ENCODE measurements at regions not wholly inside any gene's neighbourhood (a gene's known extent, or its start where the extent isn't known, plus 50 kb on each side); places are given as distances from the start of the nearest gene placed in this dataset.

DNA sequence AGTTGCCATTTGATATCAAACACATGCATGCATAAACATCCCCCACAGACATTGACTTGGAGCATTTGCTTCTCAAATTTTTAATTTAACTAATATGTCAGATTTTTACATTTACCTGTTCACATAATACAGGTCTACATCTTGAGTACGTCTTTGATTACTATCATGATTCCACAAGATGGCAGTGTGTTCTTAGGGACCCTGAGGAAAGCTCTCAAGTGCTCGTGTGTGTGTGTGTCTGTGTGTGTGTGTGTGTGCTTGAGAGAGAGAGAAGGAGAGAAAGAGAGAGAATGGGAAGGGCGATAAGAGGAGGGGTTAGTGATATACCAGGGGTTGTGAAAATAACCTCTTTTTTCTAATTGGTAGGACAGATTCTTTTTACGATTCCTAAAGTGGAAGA lies 167.1 kb upstream of the OR4E1 start (continued):
- TF ChIP-seq PBX3 (IDR thresholded peaks at IDR 0.05) (no peak), POLR2AphosphoS2 (conservative IDR thresholded peaks at IDR 0.05; ENCODE audit: low read length) (no peak), HOXB5 (CRISPR knock-in tag; IDR thresholded peaks at IDR 0.05) (no peak), NR3C1 (IDR thresholded peaks at IDR 0.05) (no peak), KDM1A (IDR thresholded peaks at IDR 0.05; ENCODE audit: low read depth) (no peak), RFX5 (IDR thresholded peaks at IDR 0.05) (no peak), BHLHE40 (IDR thresholded peaks at IDR 0.05; ENCODE audit: low read depth, low read length) (no peak)
- TF ChIP-seq, protein P1, sequence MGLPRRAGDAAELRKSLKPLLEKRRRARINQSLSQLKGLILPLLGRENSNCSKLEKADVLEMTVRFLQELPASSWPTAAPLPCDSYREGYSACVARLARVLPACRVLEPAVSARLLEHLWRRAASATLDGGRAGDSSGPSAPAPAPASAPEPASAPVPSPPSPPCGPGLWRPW (IDR thresholded peaks at IDR 0.05) = no peak

DNA sequence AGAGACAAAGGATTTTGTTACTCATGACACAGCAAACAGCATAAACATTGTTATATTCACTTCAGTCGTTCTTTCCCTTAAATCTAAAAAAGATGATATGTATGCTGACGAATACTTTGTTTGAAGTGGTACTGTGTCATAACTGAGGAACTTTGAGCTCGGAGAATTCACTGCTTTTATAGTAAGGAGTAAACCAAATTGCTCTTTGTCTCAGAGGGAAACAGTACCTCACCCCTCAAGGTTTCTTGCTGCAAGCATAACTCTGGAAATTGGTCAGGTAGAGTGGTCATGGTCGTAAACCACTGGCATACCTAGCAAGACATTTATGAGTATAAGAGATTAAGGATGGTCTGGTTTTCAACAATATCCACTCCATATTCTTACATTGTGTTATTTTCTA lies 160.2 kb upstream of the OR4E1 start:
- ATAC-seq = no peak
- no peak overlapping the region for H3K27ac ChIP-seq
- no peak for FAIRE-seq
- TF ChIP-seq HOXB5 (CRISPR knock-in tag; IDR thresholded peaks at IDR 0.05) (no peak), NPAS2 (CRISPR knock-in tag; IDR thresholded peaks at IDR 0.05; ENCODE audit: borderline replicate concordance) (no peak), CBX8 (IDR thresholded peaks at IDR 0.05) (0 out of 2 replicates have a peak, but pooled peaks have one; percentile 42), POLR2A (IDR thresholded peaks at IDR 0.05; ENCODE audit: low read length) (no peak), TP53 (CRISPR knock-in tag; IDR thresholded peaks at IDR 0.05) (no peak), FOXS1 (CRISPR knock-in tag; IDR thresholded peaks at IDR 0.05) (no peak), CHD4 (IDR thresholded peaks at IDR 0.05; ENCODE audit: borderline replicate concordance) (no peak)
- no peak overlapping the region for H3K4me3 ChIP-seq
- WGBS (ENCODE audit: missing lambda C conversion rate) = under 1% methylated on average over 4 of the region's 4 CpGs
- no peaks in the 10 kb centered on the region for H3K9me3 ChIP-seq
- H3K4me1 ChIP-seq = no peaks in the 10 kb centered on the region
- POLR2A ChIA-PET = no interaction called here
- H3K4me2 ChIP-seq = no peak overlapping the region
- no peak for DNase-seq (ENCODE audit: low read depth in 1 of 2, low spot score in 1 of 2)
- CTCF ChIA-PET = interaction anchor here (2.1 kb wide), 1 partner anchor 18 kb away, joined by 6 read pairs; no protein-coding TSS in a partner anchor

GRCh38 chr14:21825845-21826244 lies 152.2 kb upstream of the OR4E1 start:
- WGBS (ENCODE audit: missing lambda C conversion rate) = 33% methylated on average over 7 of the region's 7 CpGs
- DNase-seq (ENCODE audit: low read depth in 1 of 2, low spot score in 1 of 2) (no peak), ATAC-seq (no peak), FAIRE-seq (no peak)
- H3K4me2 ChIP-seq = no peak overlapping the region
- no peaks in the 10 kb centered on the region for H3K9me3 ChIP-seq
- H3K4me3 ChIP-seq = no peak overlapping the region
- H3K4me1 ChIP-seq = no peaks in the 10 kb centered on the region
- ChIA-PET CTCF (interaction anchor here (1.2 kb wide), 1 partner anchor 14 kb away, joined by 3 read pairs; no protein-coding TSS in a partner anchor), POLR2A (no interaction called here)
- no peak for TF ChIP-seq REST (IDR thresholded peaks at IDR 0.05)
- no peak overlapping the region for H3K27ac ChIP-seq

DNA sequence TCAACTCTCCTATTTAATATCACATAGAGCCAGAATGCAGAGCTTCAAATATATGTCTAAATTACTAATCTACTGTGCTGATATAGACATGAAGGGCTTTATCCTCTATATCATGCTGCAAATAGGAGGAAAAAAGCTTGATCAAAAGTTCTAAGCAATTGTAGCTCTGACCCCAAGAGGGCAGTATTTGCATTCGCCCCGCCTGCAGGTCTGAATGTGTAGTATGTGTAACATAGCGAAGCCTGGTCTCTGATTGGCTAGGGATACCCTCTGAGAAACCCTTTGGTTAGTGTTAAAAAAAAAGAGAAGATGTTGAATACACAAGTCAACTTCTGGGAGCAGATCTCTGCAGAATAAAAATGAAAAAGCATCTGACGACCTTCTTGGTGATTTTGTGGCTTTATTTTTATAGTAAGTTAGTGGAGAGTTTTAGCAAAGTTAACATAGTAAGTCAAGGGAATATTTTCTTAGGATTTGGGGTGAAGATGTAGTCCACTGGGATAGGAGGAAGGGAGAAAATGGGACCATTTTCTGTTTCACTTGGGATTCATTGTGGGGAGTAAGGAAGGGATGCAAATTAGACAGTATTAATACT lies 151.6 kb upstream of the OR4E1 start:
- DNase-seq (ENCODE audit: low read depth in 1 of 2, low spot score in 1 of 2) (peak; percentile 13 to 59), FAIRE-seq (no peak), ATAC-seq (peak; percentile 70 to 88; a peak in 5 of 6 replicates)
- TF ChIP-seq RCOR1 (IDR thresholded peaks at IDR 0.05; ENCODE audit: low read depth, low read length) (no peak), CTCF (IDR thresholded peaks at IDR 0.05) (peak; percentile 24; the same call in 2 of the 3 replicates), RAD21 (conservative IDR thresholded peaks at IDR 0.05 in 1 of 2, IDR thresholded peaks at IDR 0.05 in 1 of 2) (0 out of 5 replicates have a peak, but pooled peaks of 1 of the 2 experiments have one; percentile 6), HOXA7 (CRISPR knock-in tag; IDR thresholded peaks at IDR 0.05) (no peak), POLR2AphosphoS2 (conservative IDR thresholded peaks at IDR 0.05; ENCODE audit: low read length) (no peak), ZSCAN20 (CRISPR knock-in tag; IDR thresholded peaks at IDR 0.05) (no peak), ESRRA (IDR thresholded peaks at IDR 0.05; ENCODE audit: borderline replicate concordance, low read length) (no peak), CHD4 (IDR thresholded peaks at IDR 0.05; ENCODE audit: borderline replicate concordance) (no peak), ZNF302 (CRISPR knock-in tag; IDR thresholded peaks at IDR 0.05) (no peak), CBX2 (IDR thresholded peaks at IDR 0.05; ENCODE audit: borderline replicate concordance, low read depth) (no peak), TP53 (CRISPR knock-in tag; IDR thresholded peaks at IDR 0.05) (no peak), CHD2 (IDR thresholded peaks at IDR 0.05; ENCODE audit: low read length, partially characterized antibody) (no peak), NR3C1 (IDR thresholded peaks at IDR 0.05) (no peak), TFCP2L1 (CRISPR knock-in tag; IDR thresholded peaks at IDR 0.05) (no peak), SREBF2 (IDR thresholded peaks at IDR 0.05) (no peak)
- Histone ChIP-seq H3K4me2 (no peak overlapping the region), H3K4me1 (no peaks in the 10 kb centered on the region), H3K4me3 (no peak overlapping the region), H3K9me3 (no peaks in the 10 kb centered on the region), H3K27ac (no peak overlapping the region)
- ChIA-PET CTCF (interaction anchor here (0.6 to 1.3 kb wide), 4 partner anchors 15 to 425 kb away, joined by 3 read pairs; no protein-coding TSS in a partner anchor), POLR2A (no interaction called here)
- 4% methylated on average over 4 of the region's 4 CpGs for WGBS (ENCODE audit: missing lambda C conversion rate)
